H9 (cell line): ENCODE measurements at regions not wholly inside any gene's neighbourhood (a gene's known extent, or its start where the extent isn't known, plus 50 kb on each side); places are given as distances from the start of the nearest gene placed in this dataset.

Experiments used
- DNase-seq: peaks from one replicate; pipeline ENCODE4 v3.0.0-alpha.2; 2017
- H2AFZ ChIP-seq: one replicate; pipeline ENCODE4 v1.6.1; 2013; ENCODE audit warnings: mild to moderate bottlenecking, low read length, control low read depth, moderate library complexity
- H2AK5ac ChIP-seq: 2 replicates; pipeline ENCODE4 v1.6.1; 2013; ENCODE audit warnings: low read length, control low read depth, mixed read lengths; ENCODE audit not compliant: insufficient read length
- H2BK120ac ChIP-seq: one replicate; pipeline ENCODE4 v1.6.1; 2013; ENCODE audit warnings: low read depth, mild to moderate bottlenecking, low read length, control low read depth, inconsistent platforms; ENCODE audit not compliant: poor library complexity, severe bottlenecking
- H2BK12ac ChIP-seq: 2 replicates; pipeline ENCODE4 v1.6.1; 2013; ENCODE audit warnings: low read length, control low read depth, mixed read lengths, low read depth; ENCODE audit not compliant: insufficient read length
- H2BK15ac ChIP-seq: 2 replicates; pipeline ENCODE4 v1.6.1; 2013; ENCODE audit warnings: low read depth, low read length, control low read depth
- H2BK20ac ChIP-seq: one replicate; pipeline ENCODE4 v1.6.1; 2013; ENCODE audit warnings: low read depth, mild to moderate bottlenecking, low read length, control low read depth, inconsistent platforms; ENCODE audit not compliant: poor library complexity, severe bottlenecking
- H2BK5ac ChIP-seq: 2 replicates; pipeline ENCODE4 v1.6.1; 2013; ENCODE audit warnings: low read length, control low read depth, mixed read lengths; ENCODE audit not compliant: insufficient read length
- H3K14ac ChIP-seq: 2 replicates; pipeline ENCODE4 v1.6.1; 2013; ENCODE audit warnings: low read length, control low read depth; ENCODE audit not compliant: insufficient read depth
- H3K18ac ChIP-seq: 2 replicates; pipeline ENCODE4 v1.6.1; 2013; ENCODE audit warnings: low read depth, mild to moderate bottlenecking, mixed read lengths, low read length, control low read depth; ENCODE audit not compliant: insufficient read length
- H3K23ac ChIP-seq: 2 replicates; pipeline ENCODE4 v1.6.1; 2013; ENCODE audit warnings: low read length, control low read depth, mixed read lengths, low read depth; ENCODE audit not compliant: insufficient read length
- H3K23me2 ChIP-seq: 2 replicates; pipeline ENCODE4 v1.6.1; 2013; ENCODE audit warnings: low read depth, mild to moderate bottlenecking, mixed read lengths, low read length, control low read depth; ENCODE audit not compliant: insufficient read length, poor library complexity, severe bottlenecking
- H3K27ac ChIP-seq: 2 replicates; pipeline ENCODE4 v1.5.1; 2013; ENCODE audit warnings: low read length, control low read depth, mixed read lengths, low read depth; ENCODE audit not compliant: insufficient read length
- H3K27me3 ChIP-seq: 2 replicates; pipeline ENCODE4 v1.6.1; 2013; ENCODE audit warnings: low read length, control low read depth, inconsistent platforms; ENCODE audit not compliant: insufficient read depth
- H3K4ac ChIP-seq: 2 replicates; pipeline ENCODE4 v1.6.1; 2013; ENCODE audit warnings: low read depth, mild to moderate bottlenecking, control low read depth, inconsistent platforms, low read length, moderate library complexity
- H3K4me1 ChIP-seq: 2 replicates; pipeline ENCODE4 v1.6.1; 2013; ENCODE audit warnings: low read length, control low read depth, inconsistent platforms; ENCODE audit not compliant: insufficient read depth
- H3K4me2 ChIP-seq: 2 replicates; pipeline ENCODE4 v1.6.1; 2013; ENCODE audit warnings: low read length, control low read depth, mixed read lengths; ENCODE audit not compliant: insufficient read length, insufficient read depth
- H3K56ac ChIP-seq: 2 replicates; pipeline ENCODE4 v1.6.1; 2013; ENCODE audit warnings: low read depth, mild to moderate bottlenecking, mixed read lengths, low read length, control low read depth; ENCODE audit not compliant: insufficient read length
- H3K79me1 ChIP-seq: 2 replicates; pipeline ENCODE4 v1.6.1; 2013; ENCODE audit warnings: low read depth, mild to moderate bottlenecking, moderate library complexity, low read length, control low read depth, inconsistent platforms; ENCODE audit not compliant: insufficient read depth, poor library complexity, severe bottlenecking
- H3K79me2 ChIP-seq: 2 replicates; pipeline ENCODE4 v1.6.1; 2013; ENCODE audit warnings: low read length, control low read depth, inconsistent platforms; ENCODE audit not compliant: insufficient read depth
- H3K9ac ChIP-seq: 2 replicates; pipeline ENCODE4 v1.6.1; 2013; ENCODE audit warnings: low read length, control low read depth, mixed read lengths; ENCODE audit not compliant: insufficient read length; ENCODE audit errors: extremely low read depth
- H3K9me3 ChIP-seq: one replicate; pipeline ENCODE4 v1.6.1; 2013; ENCODE audit warnings: low read depth, low read length, inconsistent platforms; ENCODE audit not compliant: control insufficient read depth
- H3T11ph ChIP-seq: one replicate; pipeline ENCODE4 v1.6.1; 2013; ENCODE audit warnings: mild to moderate bottlenecking, low read length, control low read depth, inconsistent platforms
- H4K20me1 ChIP-seq: one replicate; pipeline ENCODE4 v1.6.1; 2013; ENCODE audit not compliant: control insufficient read depth, insufficient read length, insufficient read depth
- H4K5ac ChIP-seq: 2 replicates; pipeline ENCODE4 v1.6.1; 2013; ENCODE audit warnings: low read depth, mild to moderate bottlenecking, mixed read lengths, low read length, control low read depth; ENCODE audit not compliant: insufficient read length
- H4K8ac ChIP-seq: replicated peaks from 2 replicates; pipeline ENCODE4 v1.6.1; 2013; ENCODE audit warnings: low read length, control low read depth, mixed read lengths, low read depth; ENCODE audit not compliant: insufficient read length
- H4K91ac ChIP-seq: 2 replicates; pipeline ENCODE4 v1.6.1; 2013; ENCODE audit warnings: low read depth, mild to moderate bottlenecking, moderate library complexity, mixed read lengths, low read length, control low read depth; ENCODE audit not compliant: insufficient read length
- H3K27ac Mint-ChIP-seq, 3 experiments: 2 replicates in 2 of 3; 3 replicates in 1 of 3; pipeline ENCODE4 v1.8.0; 2020 to 2021; ENCODE audit warnings: mixed read lengths in 3 of 3, mild to moderate bottlenecking in 1 of 3, moderate library complexity in 1 of 3
- H3K27me3 Mint-ChIP-seq: 2 replicates; pipeline ENCODE4 v1.8.0; 2021; ENCODE audit warnings: low read depth, mild to moderate bottlenecking, moderate library complexity, mixed read lengths
- H3K36me3 Mint-ChIP-seq, 3 experiments: 2 replicates in 2 of 3; 3 replicates in 1 of 3; pipeline ENCODE4 v1.8.0; 2020 to 2021; ENCODE audit warnings: low read depth in 3 of 3, mixed read lengths in 3 of 3; ENCODE audit not compliant: insufficient read depth in 1 of 3
- H3K4me1 Mint-ChIP-seq, 2 experiments: 2 replicates each; pipeline ENCODE4 v1.8.0; 2020; ENCODE audit warnings: mixed read lengths in 2 of 2
- H3K4me3 Mint-ChIP-seq, 2 experiments: 2 replicates in 1 of 2; 3 replicates in 1 of 2; pipeline ENCODE4 v1.8.0; 2020 to 2021; ENCODE audit warnings: mild to moderate bottlenecking in 2 of 2, mixed read lengths in 2 of 2, moderate library complexity in 1 of 2
- H3K9me3 Mint-ChIP-seq, 2 experiments: 2 replicates in 1 of 2; 3 replicates in 1 of 2; pipeline ENCODE4 v1.8.0; 2020; ENCODE audit warnings: mild to moderate bottlenecking in 2 of 2, mixed read lengths in 2 of 2, moderate library complexity in 1 of 2
- WGBS: extraction: QIAGEN DNeasy Blood & Tissue Kit; methylation state at CpG from one replicate; pipeline ENCODE4 v1.1.7; 2013; ENCODE audit warnings: missing lambda C conversion rate, low lambda C conversion rate, mixed read lengths; ENCODE audit not compliant: insufficient read length; ENCODE audit errors: extremely low coverage; 5-methylcytosine and 5-hydroxymethylcytosine counted together
- TF ChIP-seq, protein P1 (sequence below): fragments of 200-600 bp; sonication (generic); conservative IDR thresholded peaks from 3 replicates; pipeline ENCODE4 v1.8.0; 2021; ENCODE audit warnings: antibody characterized with exemption, mild to moderate bottlenecking

DNA sequence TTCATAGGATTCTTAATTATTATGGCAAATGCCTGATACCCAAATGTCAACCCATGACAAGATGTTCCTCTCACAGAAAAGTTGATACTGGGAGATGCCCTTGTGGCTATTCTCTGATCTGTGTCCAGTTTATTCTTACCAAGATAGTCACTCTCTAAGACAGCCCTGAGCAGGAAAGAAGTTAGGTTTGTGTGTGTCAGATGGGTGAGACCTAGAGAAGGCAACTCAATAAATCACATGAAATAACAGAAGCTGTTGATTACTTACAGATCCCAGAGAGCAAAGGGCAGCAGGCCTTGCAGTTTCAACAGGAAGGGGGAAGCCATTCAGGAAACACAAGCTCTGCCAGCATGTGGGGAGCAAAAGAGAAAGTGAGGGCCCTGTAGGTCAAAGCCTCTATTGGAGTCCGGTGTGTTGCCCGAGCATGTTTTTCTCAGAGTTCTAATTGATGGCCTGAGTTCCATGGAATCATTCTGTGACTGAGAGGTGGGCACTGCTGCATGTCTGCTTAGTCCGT lies 1193.7 kb upstream of the CDH18 start:
- Histone ChIP-seq H3K23ac (no peak overlapping the region), H4K20me1 (no peaks in the 10 kb centered on the region), H3K18ac (no peak overlapping the region), H3K4ac (no peak overlapping the region), H3K23me2 (no peaks in the 10 kb centered on the region), H2AK5ac (no peak overlapping the region), H3K79me1 (no peaks in the 10 kb centered on the region), H2BK20ac (no peak overlapping the region), H3K27me3 (no peaks in the 10 kb centered on the region), H3K79me2 (no peaks in the 10 kb centered on the region), H4K5ac (no peak overlapping the region), H3K4me2 (no peak overlapping the region), H3K14ac (no peak overlapping the region), H4K91ac (no peak overlapping the region), H3K4me1 (no peaks in the 10 kb centered on the region), H2AFZ (no peak overlapping the region), H3T11ph (no peak overlapping the region), H4K8ac (no peak overlapping the region), H3K9me3 (no peaks in the 10 kb centered on the region), H3K27ac (no peak overlapping the region), H2BK120ac (no peak overlapping the region), H3K9ac (no peak overlapping the region), H2BK12ac (no peak overlapping the region), H2BK5ac (no peak overlapping the region), H2BK15ac (no peak overlapping the region), H3K56ac (no peak overlapping the region)
- Mint-ChIP-seq H3K4me1 (no peaks in the 10 kb centered on the region), H3K4me3 (no peak overlapping the region), H3K27me3 (no peaks in the 10 kb centered on the region), H3K27ac (peak overlapping the region in 2 of 3 experiments; percentile 25 to 40; a peak in 3 of 7 replicates), H3K36me3 (no peaks in the 10 kb centered on the region), H3K9me3 (no peaks in the 10 kb centered on the region)
- TF ChIP-seq, protein P1, sequence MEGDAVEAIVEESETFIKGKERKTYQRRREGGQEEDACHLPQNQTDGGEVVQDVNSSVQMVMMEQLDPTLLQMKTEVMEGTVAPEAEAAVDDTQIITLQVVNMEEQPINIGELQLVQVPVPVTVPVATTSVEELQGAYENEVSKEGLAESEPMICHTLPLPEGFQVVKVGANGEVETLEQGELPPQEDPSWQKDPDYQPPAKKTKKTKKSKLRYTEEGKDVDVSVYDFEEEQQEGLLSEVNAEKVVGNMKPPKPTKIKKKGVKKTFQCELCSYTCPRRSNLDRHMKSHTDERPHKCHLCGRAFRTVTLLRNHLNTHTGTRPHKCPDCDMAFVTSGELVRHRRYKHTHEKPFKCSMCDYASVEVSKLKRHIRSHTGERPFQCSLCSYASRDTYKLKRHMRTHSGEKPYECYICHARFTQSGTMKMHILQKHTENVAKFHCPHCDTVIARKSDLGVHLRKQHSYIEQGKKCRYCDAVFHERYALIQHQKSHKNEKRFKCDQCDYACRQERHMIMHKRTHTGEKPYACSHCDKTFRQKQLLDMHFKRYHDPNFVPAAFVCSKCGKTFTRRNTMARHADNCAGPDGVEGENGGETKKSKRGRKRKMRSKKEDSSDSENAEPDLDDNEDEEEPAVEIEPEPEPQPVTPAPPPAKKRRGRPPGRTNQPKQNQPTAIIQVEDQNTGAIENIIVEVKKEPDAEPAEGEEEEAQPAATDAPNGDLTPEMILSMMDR, result no peak
- WGBS, result no CpG with 5 or more reads among the region's 3 CpGs
- DNase-seq, result no peak
